AG04450 (cell line): ENCODE measurements at regions not wholly inside any gene's neighbourhood (a gene's known extent, or its start where the extent isn't known, plus 50 kb on each side); places are given as distances from the start of the nearest gene placed in this dataset.

Experiments
- CTCF ChIA-PET: fragments of 300-600, 350-600 bp; formaldehyde crosslinking; extraction: SDS; loops from one replicate; lab custom pipeline; 2022; ENCODE audit warnings: antibody characterized with exemption, inconsistent platforms; lab: Charles Lee
- POLR2A ChIA-PET: fragments of 350-600 bp; formaldehyde crosslinking; extraction: SDS; loops from one replicate; lab custom pipeline; 2021; ENCODE audit warnings: antibody characterized with exemption, inconsistent platforms; lab: Yijun Ruan, JAX
- DNase-seq: peaks from one replicate; pipeline ENCODE4 v3.0.0-alpha.2; 2011; ENCODE audit warnings: low read depth, low spot score
- H3K27ac ChIP-seq: one replicate; pipeline ENCODE4 v1.5.1; 2012; ENCODE audit warnings: low read depth, low read length, control low read depth
- H3K27me3 ChIP-seq: one replicate; pipeline ENCODE4 v1.6.0; 2012; ENCODE audit warnings: low read length; ENCODE audit not compliant: control insufficient read depth, insufficient read depth
- H3K4me3 ChIP-seq: 2 replicates; pipeline ENCODE4 v1.5.1; 2011; ENCODE audit warnings: mild to moderate bottlenecking, low read depth, low read length, control low read depth
- H3K9me3 ChIP-seq: 2 replicates; pipeline ENCODE4 v1.5.1; 2012; ENCODE audit warnings: low read length; ENCODE audit not compliant: control insufficient read depth, insufficient read depth
- TF ChIP-seq, protein P1 (sequence below): IDR thresholded peaks from 2 replicates; pipeline ENCODE4 v1.5.1; 2011; ENCODE audit warnings: low read depth, low read length, control low read depth, inconsistent platforms

DNA sequence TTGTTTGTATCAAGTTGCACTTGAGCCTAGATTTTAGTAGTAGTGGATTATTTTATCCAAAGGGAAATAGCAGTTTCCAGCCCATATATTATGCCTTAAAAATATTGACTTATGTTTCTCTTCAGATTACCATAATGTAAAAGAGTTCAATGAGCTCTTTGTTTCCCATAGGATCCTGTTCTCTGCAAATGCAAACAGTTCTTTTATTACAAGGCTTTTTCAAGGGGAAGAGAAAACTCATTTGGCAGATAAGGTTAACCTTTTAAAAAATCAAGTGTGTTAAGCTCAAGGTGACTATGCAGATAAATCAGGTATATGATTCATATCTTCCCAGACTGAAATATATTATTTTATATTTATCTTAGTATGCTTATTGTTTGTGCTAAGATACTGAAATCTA, 961.2 kb upstream of the SPRY2 start:
- TF ChIP-seq, protein P1, sequence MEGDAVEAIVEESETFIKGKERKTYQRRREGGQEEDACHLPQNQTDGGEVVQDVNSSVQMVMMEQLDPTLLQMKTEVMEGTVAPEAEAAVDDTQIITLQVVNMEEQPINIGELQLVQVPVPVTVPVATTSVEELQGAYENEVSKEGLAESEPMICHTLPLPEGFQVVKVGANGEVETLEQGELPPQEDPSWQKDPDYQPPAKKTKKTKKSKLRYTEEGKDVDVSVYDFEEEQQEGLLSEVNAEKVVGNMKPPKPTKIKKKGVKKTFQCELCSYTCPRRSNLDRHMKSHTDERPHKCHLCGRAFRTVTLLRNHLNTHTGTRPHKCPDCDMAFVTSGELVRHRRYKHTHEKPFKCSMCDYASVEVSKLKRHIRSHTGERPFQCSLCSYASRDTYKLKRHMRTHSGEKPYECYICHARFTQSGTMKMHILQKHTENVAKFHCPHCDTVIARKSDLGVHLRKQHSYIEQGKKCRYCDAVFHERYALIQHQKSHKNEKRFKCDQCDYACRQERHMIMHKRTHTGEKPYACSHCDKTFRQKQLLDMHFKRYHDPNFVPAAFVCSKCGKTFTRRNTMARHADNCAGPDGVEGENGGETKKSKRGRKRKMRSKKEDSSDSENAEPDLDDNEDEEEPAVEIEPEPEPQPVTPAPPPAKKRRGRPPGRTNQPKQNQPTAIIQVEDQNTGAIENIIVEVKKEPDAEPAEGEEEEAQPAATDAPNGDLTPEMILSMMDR = no peak
- Histone ChIP-seq H3K27ac (no peak overlapping the region), H3K4me3 (no peak overlapping the region), H3K9me3 (peaks cover 3% of the 10 kb centered on the region; the same call in 1 of the 2 replicates), H3K27me3 (no peaks in the 10 kb centered on the region)
- DNase-seq = no peak
- POLR2A ChIA-PET = no interaction called here
- CTCF ChIA-PET = no interaction called here

GRCh38 chr13:81295177-81295576, 954.3 kb upstream of the SPRY2 start:
- ChIA-PET POLR2A (no interaction called here), CTCF (no interaction called here)
- Histone ChIP-seq H3K9me3 (peaks cover 4% of the 10 kb centered on the region; the same call in 1 of the 2 replicates), H3K27ac (no peak overlapping the region), H3K27me3 (no peaks in the 10 kb centered on the region), H3K4me3 (no peak overlapping the region)
- TF ChIP-seq, protein P1 = no peak
- DNase-seq = no peak

DNA sequence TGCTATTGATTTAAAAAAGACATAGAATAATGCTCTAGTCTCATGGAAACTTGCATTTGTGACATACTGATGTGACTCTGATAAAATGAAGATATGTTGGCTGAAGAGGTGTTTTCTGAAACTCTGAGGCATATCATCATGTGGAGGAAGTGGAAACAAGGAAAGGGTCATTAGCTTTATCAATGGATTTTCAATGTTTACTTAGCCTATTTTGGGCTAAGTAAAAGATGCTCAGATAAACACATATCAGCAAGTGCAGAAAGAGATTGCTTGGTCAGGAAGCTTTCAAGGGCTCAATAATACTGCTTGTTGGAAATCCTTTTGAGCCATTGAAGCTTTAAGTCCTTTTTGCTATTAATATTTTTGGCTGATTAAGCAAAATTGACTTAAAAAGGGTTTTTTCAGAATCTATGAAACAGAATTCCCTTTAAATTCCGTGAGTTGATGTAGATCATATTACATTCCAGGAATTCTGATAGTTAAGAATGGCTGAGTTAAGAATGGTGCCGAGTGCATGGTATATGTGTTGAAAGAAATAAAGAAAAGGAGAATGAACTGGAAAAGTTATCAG, 952.8 kb upstream of the SPRY2 start:
- ChIA-PET CTCF (no interaction called here), POLR2A (no interaction called here)
- H3K9me3 ChIP-seq = peaks cover 4% of the 10 kb centered on the region; the same call in 1 of the 2 replicates
- TF ChIP-seq, protein P1 = no peak
- no peak overlapping the region for H3K27ac ChIP-seq
- DNase-seq = no peak
- no peak overlapping the region for H3K4me3 ChIP-seq
- no peaks in the 10 kb centered on the region for H3K27me3 ChIP-seq

DNA sequence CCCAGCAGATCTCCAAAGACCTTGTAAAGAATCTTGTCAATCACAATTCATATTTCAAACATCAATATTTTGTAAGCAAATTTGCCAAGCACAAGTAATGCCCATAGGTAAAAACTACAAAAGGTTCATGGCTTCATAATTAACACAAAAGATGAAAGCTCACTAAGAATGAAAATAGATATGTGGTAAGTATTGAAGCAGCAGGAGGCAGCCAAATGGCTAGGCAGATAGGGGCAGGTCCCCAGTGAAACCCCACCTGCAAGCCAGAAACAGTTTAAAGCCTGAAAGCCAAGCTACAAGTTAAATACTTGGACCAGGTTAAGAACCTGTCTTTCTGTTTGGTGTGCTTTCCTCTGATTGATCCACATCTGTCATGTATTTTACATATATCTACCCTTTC, 942.6 kb upstream of the SPRY2 start:
- Histone ChIP-seq H3K27ac (no peak overlapping the region), H3K4me3 (no peak overlapping the region), H3K9me3 (peaks cover 4% of the 10 kb centered on the region; the same call in 1 of the 2 replicates), H3K27me3 (no peaks in the 10 kb centered on the region)
- ChIA-PET POLR2A (no interaction called here), CTCF (no interaction called here)
- DNase-seq = no peak
- TF ChIP-seq, protein P1 = no peak

DNA sequence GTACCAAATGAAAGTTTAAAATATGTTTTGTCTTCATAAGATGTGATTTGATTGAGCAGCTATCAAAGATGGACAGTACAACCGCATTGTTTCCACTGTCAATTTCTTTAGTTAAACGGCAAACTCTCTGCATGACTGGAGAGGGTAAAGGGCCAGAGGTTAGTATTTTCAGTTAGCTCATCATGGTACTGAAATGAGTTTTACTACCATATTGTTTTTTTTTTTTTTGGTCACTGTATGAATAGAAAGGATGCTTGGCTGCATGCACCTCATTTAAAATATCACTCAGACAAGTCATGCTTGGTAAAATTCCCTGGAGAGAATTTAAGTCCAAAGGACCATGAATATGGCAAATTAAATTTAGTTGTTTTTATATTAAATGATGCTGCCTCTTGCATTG, 942.1 kb upstream of the SPRY2 start:
- no peak for DNase-seq
- H3K4me3 ChIP-seq = no peak overlapping the region
- ChIA-PET CTCF (no interaction called here), POLR2A (no interaction called here)
- H3K9me3 ChIP-seq = peaks cover 4% of the 10 kb centered on the region; the same call in 1 of the 2 replicates
- TF ChIP-seq, protein P1 = no peak
- H3K27me3 ChIP-seq = no peaks in the 10 kb centered on the region
- H3K27ac ChIP-seq = no peak overlapping the region
